C4-2B (cell line): ENCODE measurements at regions not wholly inside any gene's neighbourhood (a gene's known extent, or its start where the extent isn't known, plus 50 kb on each side); places are given as distances from the start of the nearest gene placed in this dataset.

Experiments
- H3K27ac ChIP-seq: fragments of 450-650 bp; 2 replicates; pipeline ENCODE4 v1.5.1; 2017
- CTCF ChIP-seq: fragments of 450-650 bp; conservative IDR thresholded peaks from 2 replicates; pipeline ENCODE4 v1.5.1; 2017; ENCODE audit warnings: mild to moderate bottlenecking
- ZFX ChIP-seq: fragments of 450-650 bp; IDR thresholded peaks from 2 replicates; pipeline ENCODE4 v1.6.1; 2017

- no peak overlapping the region for H3K27ac ChIP-seq
- TF ChIP-seq ZFX: no peak
- no peak for TF ChIP-seq CTCF
Measured at GRCh38 chr17:55887531-55887930, 136.7 kb downstream of the PCTP start.

GRCh38 chr17:55889271-55889670, 138.4 kb downstream of the PCTP start:
- no peak for TF ChIP-seq CTCF
- TF ChIP-seq ZFX: no peak
- H3K27ac ChIP-seq: no peak overlapping the region

GRCh38 chr17:55895112-55895759, 144.4 kb downstream of the PCTP start:
- no peak overlapping the region for H3K27ac ChIP-seq
- TF ChIP-seq ZFX (no peak), CTCF (no peak)

- no peak overlapping the region for H3K27ac ChIP-seq
- TF ChIP-seq CTCF: no peak
- TF ChIP-seq ZFX: no peak
Measured at GRCh38 chr17:55897301-55897700, 146.4 kb downstream of the PCTP start.

- no peak overlapping the region for H3K27ac ChIP-seq
- no peak for TF ChIP-seq ZFX
- no peak for TF ChIP-seq CTCF
Measured at GRCh38 chr17:55898195-55898594, 147.3 kb downstream of the PCTP start.

- TF ChIP-seq CTCF (no peak), ZFX (no peak)
- no peak overlapping the region for H3K27ac ChIP-seq
Measured at GRCh38 chr17:55900188-55900587, 149.3 kb downstream of the PCTP start.

- TF ChIP-seq ZFX (no peak), CTCF (no peak)
- H3K27ac ChIP-seq: no peak overlapping the region
Measured at GRCh38 chr17:55903028-55903690, 152.3 kb downstream of the PCTP start.
